Body of pancreas (tissue), 4 donors: ENCODE measurements at regions not wholly inside any gene's neighbourhood (a gene's known extent, or its start where the extent isn't known, plus 50 kb on each side); places are given as distances from the start of the nearest gene placed in this dataset.

Experiments
- POLR2A ChIP-seq, 3 donors: fragments of 450-650 bp; IDR thresholded peaks; one replicate each; pipeline ENCODE4 v1.6.1; 2016; ENCODE audit warnings: antibody characterized with exemption in 3 of 3, mild to moderate bottlenecking in 2 of 3
- TF ChIP-seq, protein P1 (sequence below), 7 experiments: fragments of 450-650 bp in 4 of 7; fragments of 200-600 bp in 3 of 7; sonication (generic) in 3 of 7; IDR thresholded peaks; one replicate each; pipeline ENCODE4 v1.5.1; 2016 to 2019; ENCODE audit warnings: antibody characterized with exemption in 7 of 7

DNA sequence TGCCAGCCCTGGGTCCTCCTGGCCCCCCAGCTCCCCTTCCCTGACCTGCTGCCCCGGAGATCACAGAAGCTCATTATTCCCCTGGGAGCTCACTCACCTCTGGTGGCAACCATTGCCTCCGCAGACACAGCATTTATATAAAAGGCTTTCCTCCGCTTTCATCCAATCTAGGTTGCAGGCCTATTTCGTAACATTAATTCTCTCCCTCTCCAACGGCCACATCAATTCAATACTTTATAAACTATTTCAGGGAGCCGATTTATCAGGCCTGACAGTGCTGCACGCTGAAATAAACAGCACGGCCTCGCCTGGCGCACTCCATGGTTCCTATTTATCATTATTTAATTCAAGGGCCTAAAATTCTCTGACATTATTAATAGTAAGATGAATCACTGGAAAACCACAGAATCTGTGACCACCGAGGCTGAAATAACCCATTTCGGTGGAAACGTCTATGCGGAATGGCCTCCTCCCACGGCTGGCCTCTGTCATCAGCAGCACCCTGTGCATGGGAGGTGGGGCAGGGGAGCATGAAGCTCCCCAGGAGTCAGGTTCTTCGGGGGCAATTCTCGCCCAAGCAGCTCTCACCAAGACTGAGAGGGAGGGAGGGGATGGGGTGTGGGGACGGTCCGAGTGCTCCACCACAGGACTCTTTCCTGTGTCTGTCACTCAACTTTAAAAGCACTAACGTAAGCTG, 249.3 kb upstream of the PFKP start:
- TF ChIP-seq, protein P1, sequence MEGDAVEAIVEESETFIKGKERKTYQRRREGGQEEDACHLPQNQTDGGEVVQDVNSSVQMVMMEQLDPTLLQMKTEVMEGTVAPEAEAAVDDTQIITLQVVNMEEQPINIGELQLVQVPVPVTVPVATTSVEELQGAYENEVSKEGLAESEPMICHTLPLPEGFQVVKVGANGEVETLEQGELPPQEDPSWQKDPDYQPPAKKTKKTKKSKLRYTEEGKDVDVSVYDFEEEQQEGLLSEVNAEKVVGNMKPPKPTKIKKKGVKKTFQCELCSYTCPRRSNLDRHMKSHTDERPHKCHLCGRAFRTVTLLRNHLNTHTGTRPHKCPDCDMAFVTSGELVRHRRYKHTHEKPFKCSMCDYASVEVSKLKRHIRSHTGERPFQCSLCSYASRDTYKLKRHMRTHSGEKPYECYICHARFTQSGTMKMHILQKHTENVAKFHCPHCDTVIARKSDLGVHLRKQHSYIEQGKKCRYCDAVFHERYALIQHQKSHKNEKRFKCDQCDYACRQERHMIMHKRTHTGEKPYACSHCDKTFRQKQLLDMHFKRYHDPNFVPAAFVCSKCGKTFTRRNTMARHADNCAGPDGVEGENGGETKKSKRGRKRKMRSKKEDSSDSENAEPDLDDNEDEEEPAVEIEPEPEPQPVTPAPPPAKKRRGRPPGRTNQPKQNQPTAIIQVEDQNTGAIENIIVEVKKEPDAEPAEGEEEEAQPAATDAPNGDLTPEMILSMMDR (IDR thresholded peaks at IDR 0.05), result no peak
- no peak for TF ChIP-seq POLR2A (IDR thresholded peaks at IDR 0.05)
